SK-N-SH (cell line): ENCODE measurements at regions not wholly inside any gene's neighbourhood (a gene's known extent, or its start where the extent isn't known, plus 50 kb on each side); places are given as distances from the start of the nearest gene placed in this dataset.

Source experiments
- CTCF ChIA-PET: fragments of 300-600, 350-600 bp; formaldehyde crosslinking; extraction: SDS; loops from one replicate; lab custom pipeline; 2021; lab: Yijun Ruan, JAX
- POLR2A ChIA-PET: fragments of 350-600 bp; sonication (Branson Sonifier 250); formaldehyde crosslinking; extraction: SDS; loops from one replicate; lab custom pipeline; 2020; ENCODE audit warnings: antibody characterized with exemption, inconsistent platforms; lab: Yijun Ruan, JAX
- DNase-seq: peaks from one replicate; pipeline ENCODE4 v3.0.0; 2012
- H2AFZ ChIP-seq: fragments of 200-600 bp; sonication (generic); 2 replicates; pipeline ENCODE4 v1.8.1; 2016; ENCODE audit warnings: antibody characterized with exemption, mild to moderate bottlenecking, low read depth
- H3F3A ChIP-seq: fragments of 200-600 bp; sonication (generic); replicated peaks from 2 replicates; pipeline ENCODE3; 2016; ENCODE audit warnings: antibody characterized with exemption, mild to moderate bottlenecking; ENCODE audit not compliant: insufficient read depth
- H3K27ac ChIP-seq, 2 experiments: fragments of 200-500 bp in 1 of 2; fragments of 200-600 bp in 1 of 2; sonication (Bioruptor generic) in 1 of 2; sonication (generic), shearing (Covaris generic) in 1 of 2; 2 replicates each; pipeline versions ENCODE4 v1.5.1 to v1.6.1; 2014 to 2016; ENCODE audit warnings: low read depth in 2 of 2, inconsistent platforms in 1 of 2, low read length in 1 of 2, mild to moderate bottlenecking in 1 of 2, mixed read lengths in 1 of 2
- H3K27me3 ChIP-seq: fragments of 200-600 bp; sonication (generic), shearing (Covaris generic); 2 replicates; pipeline ENCODE4 v1.6.1; 2016; ENCODE audit warnings: mixed run types; ENCODE audit not compliant: insufficient read depth
- H3K36me3 ChIP-seq, 2 experiments: fragments of 200-500 bp in 1 of 2; fragments of 200-600 bp in 1 of 2; sonication (Bioruptor generic) in 1 of 2; sonication (generic) in 1 of 2; replicated peaks in 1 of 2; 2 replicates each; pipeline versions ENCODE3 to v1.5.1; 2014 to 2016; ENCODE audit warnings: low read length in 1 of 2, mild to moderate bottlenecking in 1 of 2; ENCODE audit not compliant: insufficient read depth in 2 of 2, control insufficient read depth in 1 of 2
- H3K4me1 ChIP-seq, 2 experiments: fragments of 200-500 bp in 1 of 2; fragments of 200-600 bp in 1 of 2; sonication (Bioruptor generic) in 1 of 2; sonication (generic), shearing (Covaris generic) in 1 of 2; 2 replicates each; pipeline versions ENCODE4 v1.5.1 to v1.6.1; 2014 to 2016; ENCODE audit warnings: low read depth in 1 of 2, low read length in 1 of 2, mixed run types in 1 of 2; ENCODE audit not compliant: insufficient read depth in 2 of 2, control insufficient read depth in 1 of 2
- H3K4me2 ChIP-seq: fragments of 200-600 bp; sonication (generic), shearing (Covaris generic); 2 replicates; pipeline ENCODE4 v1.6.1; 2017; ENCODE audit warnings: mixed run types
- H3K4me3 ChIP-seq, 2 experiments: fragments of 200-500 bp in 1 of 2; fragments of 200-600 bp in 1 of 2; sonication (Bioruptor generic) in 1 of 2; sonication (generic), shearing (Covaris generic) in 1 of 2; 2 replicates each; pipeline versions ENCODE4 v1.5.1 to v1.8.1; 2014 to 2016; ENCODE audit warnings: low read depth in 2 of 2, inconsistent platforms in 1 of 2, low read length in 1 of 2, mild to moderate bottlenecking in 1 of 2, mixed read lengths in 1 of 2, moderate library complexity in 1 of 2
- H3K79me2 ChIP-seq: fragments of 200-600 bp; sonication (generic); 2 replicates; pipeline ENCODE4 v1.8.1; 2017; ENCODE audit warnings: mild to moderate bottlenecking; ENCODE audit not compliant: insufficient read depth
- H3K9ac ChIP-seq: fragments of 200-600 bp; sonication (generic); 2 replicates; pipeline ENCODE4 v1.6.1; 2017; ENCODE audit warnings: mixed run types
- H3K9me2 ChIP-seq: fragments of 200-600 bp; sonication (generic); 2 replicates; pipeline ENCODE4 v1.6.1; 2017; ENCODE audit warnings: mixed run types
- H3K9me3 ChIP-seq: fragments of 200-600 bp; sonication (generic); 2 replicates; pipeline ENCODE4 v1.6.1; 2017; ENCODE audit warnings: mixed run types, mild to moderate bottlenecking, moderate library complexity
- H4K20me1 ChIP-seq: fragments of 200-600 bp; sonication (generic); 2 replicates; pipeline ENCODE4 v1.6.1; 2017; ENCODE audit warnings: mild to moderate bottlenecking, mixed run types; ENCODE audit not compliant: insufficient read depth
- FOSL2 ChIP-seq: IDR thresholded peaks from 2 replicates; pipeline ENCODE4 v1.4.0; 2012; ENCODE audit warnings: low read depth, mild to moderate bottlenecking, moderate library complexity, borderline replicate concordance
- FOXM1 ChIP-seq: IDR thresholded peaks from 2 replicates; pipeline ENCODE4 v1.4.0; 2012; ENCODE audit warnings: low read depth, mild to moderate bottlenecking
- MEF2A ChIP-seq: IDR thresholded peaks from 2 replicates; pipeline ENCODE4 v1.4.0; 2012; ENCODE audit warnings: low read depth, borderline replicate concordance
- NRF1 ChIP-seq: IDR thresholded peaks from 2 replicates; pipeline ENCODE4 v1.6.1; 2012; ENCODE audit warnings: low read depth, mild to moderate bottlenecking, low read length
- POLR2AphosphoS5 ChIP-seq: IDR thresholded peaks from 2 replicates; pipeline ENCODE4 v1.6.1; 2012; ENCODE audit warnings: low read depth, low read length
- TAF1 ChIP-seq: IDR thresholded peaks from 2 replicates; pipeline ENCODE4 v1.6.1; 2012; ENCODE audit warnings: low read depth, mild to moderate bottlenecking, low read length, moderate library complexity, borderline replicate concordance
- TCF12 ChIP-seq: IDR thresholded peaks from 2 replicates; pipeline ENCODE4 v1.4.0; 2012
- YY1 ChIP-seq: IDR thresholded peaks from 2 replicates; pipeline ENCODE4 v1.4.0; 2012; ENCODE audit warnings: low read depth, mild to moderate bottlenecking
- WGBS: methylation state at CpG from one replicate; pipeline ENCODE4 v1.1.6; 2017; ENCODE audit warnings: low lambda C conversion rate; 5-methylcytosine and 5-hydroxymethylcytosine counted together
- TF ChIP-seq, protein P1 (sequence below): IDR thresholded peaks from 2 replicates; pipeline ENCODE4 v1.6.1; 2012; ENCODE audit warnings: mild to moderate bottlenecking, low read depth, low read length, moderate library complexity
- TF ChIP-seq, protein P2 (sequence below): IDR thresholded peaks from 2 replicates; pipeline ENCODE4; 2012
- TF ChIP-seq, protein P3 (sequence below): fragments of 150-350 bp; IDR thresholded peaks from 2 replicates; pipeline ENCODE4 v1.6.1; 2017; ENCODE audit warnings: antibody characterized with exemption, low read length, low read depth, borderline replicate concordance

DNA sequence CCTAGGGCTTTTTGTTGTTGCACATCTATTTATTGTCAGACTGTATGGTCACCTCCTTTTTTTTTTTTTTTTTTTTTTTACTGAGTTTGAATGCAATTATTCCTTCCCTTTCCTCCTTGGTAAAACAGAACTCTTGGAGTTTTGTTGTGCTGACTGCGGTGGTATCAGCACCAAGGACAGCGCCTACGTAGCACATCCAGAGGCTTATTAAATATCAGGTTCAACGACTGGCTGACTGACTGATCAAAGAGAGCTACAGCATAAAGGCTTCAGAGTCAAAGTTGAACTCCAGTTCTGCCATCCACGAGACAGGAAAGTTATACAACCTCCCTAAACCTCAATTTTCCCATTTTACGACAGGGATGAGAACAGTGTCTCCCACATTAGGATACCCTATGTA, 86.1 kb upstream of the RBFOX1 start:
- ChIA-PET POLR2A (no interaction called here), CTCF (no interaction called here)
- Histone ChIP-seq H3F3A (no peaks in the 10 kb centered on the region), H3K27me3 (no peaks in the 10 kb centered on the region), H2AFZ (no peak overlapping the region), H4K20me1 (no peaks in the 10 kb centered on the region), H3K9ac (no peak overlapping the region), H3K36me3 (no peaks in the 10 kb centered on the region), H3K4me1 (no peaks in the 10 kb centered on the region), H3K79me2 (no peaks in the 10 kb centered on the region), H3K9me3 (no peaks in the 10 kb centered on the region), H3K4me2 (no peak overlapping the region), H3K9me2 (no peaks in the 10 kb centered on the region), H3K4me3 (no peak overlapping the region), H3K27ac (no peak overlapping the region)
- DNase-seq: no peak
- TF ChIP-seq, protein P1, sequence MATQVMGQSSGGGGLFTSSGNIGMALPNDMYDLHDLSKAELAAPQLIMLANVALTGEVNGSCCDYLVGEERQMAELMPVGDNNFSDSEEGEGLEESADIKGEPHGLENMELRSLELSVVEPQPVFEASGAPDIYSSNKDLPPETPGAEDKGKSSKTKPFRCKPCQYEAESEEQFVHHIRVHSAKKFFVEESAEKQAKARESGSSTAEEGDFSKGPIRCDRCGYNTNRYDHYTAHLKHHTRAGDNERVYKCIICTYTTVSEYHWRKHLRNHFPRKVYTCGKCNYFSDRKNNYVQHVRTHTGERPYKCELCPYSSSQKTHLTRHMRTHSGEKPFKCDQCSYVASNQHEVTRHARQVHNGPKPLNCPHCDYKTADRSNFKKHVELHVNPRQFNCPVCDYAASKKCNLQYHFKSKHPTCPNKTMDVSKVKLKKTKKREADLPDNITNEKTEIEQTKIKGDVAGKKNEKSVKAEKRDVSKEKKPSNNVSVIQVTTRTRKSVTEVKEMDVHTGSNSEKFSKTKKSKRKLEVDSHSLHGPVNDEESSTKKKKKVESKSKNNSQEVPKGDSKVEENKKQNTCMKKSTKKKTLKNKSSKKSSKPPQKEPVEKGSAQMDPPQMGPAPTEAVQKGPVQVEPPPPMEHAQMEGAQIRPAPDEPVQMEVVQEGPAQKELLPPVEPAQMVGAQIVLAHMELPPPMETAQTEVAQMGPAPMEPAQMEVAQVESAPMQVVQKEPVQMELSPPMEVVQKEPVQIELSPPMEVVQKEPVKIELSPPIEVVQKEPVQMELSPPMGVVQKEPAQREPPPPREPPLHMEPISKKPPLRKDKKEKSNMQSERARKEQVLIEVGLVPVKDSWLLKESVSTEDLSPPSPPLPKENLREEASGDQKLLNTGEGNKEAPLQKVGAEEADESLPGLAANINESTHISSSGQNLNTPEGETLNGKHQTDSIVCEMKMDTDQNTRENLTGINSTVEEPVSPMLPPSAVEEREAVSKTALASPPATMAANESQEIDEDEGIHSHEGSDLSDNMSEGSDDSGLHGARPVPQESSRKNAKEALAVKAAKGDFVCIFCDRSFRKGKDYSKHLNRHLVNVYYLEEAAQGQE: peak; percentile 58; the same call in 1 of the 2 replicates
- TF ChIP-seq MEF2A: no peak
- WGBS: 24% methylated on average over 6 of the region's 6 CpGs

DNA sequence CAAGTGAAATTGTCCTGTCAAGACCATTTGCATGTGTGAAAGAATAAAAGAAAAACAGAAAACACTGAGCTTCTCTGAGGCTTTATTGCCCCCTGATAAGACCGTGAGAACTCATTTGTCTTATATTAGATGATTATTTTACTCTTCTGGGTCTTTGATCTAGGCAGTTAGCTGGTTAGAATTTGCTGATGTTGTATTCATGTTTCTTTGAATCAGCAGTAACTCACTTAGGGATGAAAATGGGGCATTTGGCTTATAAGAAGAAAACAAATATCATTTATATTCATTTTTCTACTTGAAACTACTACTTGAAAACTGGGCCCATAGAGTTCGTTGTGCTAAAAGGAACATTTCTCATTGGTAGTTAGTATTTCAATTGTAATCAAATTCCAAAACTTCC, 93.1 kb upstream of the RBFOX1 start:
- no peak overlapping the region for H2AFZ ChIP-seq
- no peak for DNase-seq
- TF ChIP-seq TAF1: no peak
- no peak for TF ChIP-seq NRF1
- TF ChIP-seq FOSL2: no peak
- no peak for TF ChIP-seq FOXM1
- TF ChIP-seq POLR2AphosphoS5: no peak
- TF ChIP-seq, protein P2, sequence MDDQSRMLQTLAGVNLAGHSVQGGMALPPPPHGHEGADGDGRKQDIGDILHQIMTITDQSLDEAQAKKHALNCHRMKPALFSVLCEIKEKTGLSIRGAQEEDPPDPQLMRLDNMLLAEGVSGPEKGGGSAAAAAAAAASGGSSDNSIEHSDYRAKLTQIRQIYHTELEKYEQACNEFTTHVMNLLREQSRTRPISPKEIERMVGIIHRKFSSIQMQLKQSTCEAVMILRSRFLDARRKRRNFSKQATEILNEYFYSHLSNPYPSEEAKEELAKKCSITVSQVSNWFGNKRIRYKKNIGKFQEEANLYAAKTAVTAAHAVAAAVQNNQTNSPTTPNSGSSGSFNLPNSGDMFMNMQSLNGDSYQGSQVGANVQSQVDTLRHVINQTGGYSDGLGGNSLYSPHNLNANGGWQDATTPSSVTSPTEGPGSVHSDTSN: no peak
- no peak for TF ChIP-seq YY1
- no peak for TF ChIP-seq TCF12
- TF ChIP-seq, protein P3, sequence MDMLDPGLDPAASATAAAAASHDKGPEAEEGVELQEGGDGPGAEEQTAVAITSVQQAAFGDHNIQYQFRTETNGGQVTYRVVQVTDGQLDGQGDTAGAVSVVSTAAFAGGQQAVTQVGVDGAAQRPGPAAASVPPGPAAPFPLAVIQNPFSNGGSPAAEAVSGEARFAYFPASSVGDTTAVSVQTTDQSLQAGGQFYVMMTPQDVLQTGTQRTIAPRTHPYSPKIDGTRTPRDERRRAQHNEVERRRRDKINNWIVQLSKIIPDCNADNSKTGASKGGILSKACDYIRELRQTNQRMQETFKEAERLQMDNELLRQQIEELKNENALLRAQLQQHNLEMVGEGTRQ: no peak
- TF ChIP-seq, all 33 proteins: peak for 0
- H3K36me3 ChIP-seq: no peaks in the 10 kb centered on the region
- H4K20me1 ChIP-seq: no peaks in the 10 kb centered on the region
- no peaks in the 10 kb centered on the region for H3K9me2 ChIP-seq
- H3K27ac ChIP-seq: no peak overlapping the region
- no peak overlapping the region for H3K4me2 ChIP-seq
- H3K4me1 ChIP-seq: no peaks in the 10 kb centered on the region
- no peak overlapping the region for H3K4me3 ChIP-seq
- H3K27me3 ChIP-seq: no peaks in the 10 kb centered on the region
- H3K9me3 ChIP-seq: no peaks in the 10 kb centered on the region; the same call in 1 of the 2 replicates
- H3K9ac ChIP-seq: no peak overlapping the region
- no peaks in the 10 kb centered on the region for H3K79me2 ChIP-seq
- ChIA-PET CTCF (no interaction called here), POLR2A (no interaction called here)
- WGBS: 7% methylated on average over 2 of the region's 2 CpGs
- no peaks in the 10 kb centered on the region for H3F3A ChIP-seq
